DMS 273 (cell line): ENCODE measurements at regions not wholly inside any gene's neighbourhood (a gene's known extent, or its start where the extent isn't known, plus 50 kb on each side); places are given as distances from the start of the nearest gene placed in this dataset.
"Not testable (repeated sequence)": the region's sequence is repeated elsewhere in the genome, so short reads cannot be mapped to it uniquely, and the experiment has no call there.

ENCODE experiments used
- DNase-seq: peaks from one replicate; lab custom pipeline; 2025; ENCODE audit not compliant: unreplicated experiment; lab: John Stamatoyannopoulos, UW

DNA sequence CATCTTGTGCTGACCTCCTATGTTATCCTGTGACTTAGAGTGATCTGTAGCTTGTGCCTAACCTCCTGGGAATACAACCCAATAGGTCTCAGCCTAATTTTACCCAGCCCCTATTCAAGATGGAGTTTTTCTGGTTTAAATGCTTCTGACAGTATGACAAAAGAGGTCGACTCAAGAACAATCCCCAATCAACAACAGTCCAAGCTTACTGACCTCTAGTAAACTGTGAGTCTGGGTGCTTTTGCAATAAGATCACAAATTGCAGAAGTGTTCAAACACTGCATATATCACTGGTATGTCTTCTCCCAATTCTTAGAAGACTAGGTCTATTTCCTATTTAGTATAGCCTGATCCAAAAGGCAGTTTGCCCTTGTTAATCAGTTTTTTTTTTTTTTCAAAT lies 323.5 kb upstream of the PTGER4 start:
- no peak for DNase-seq

GRCh38 chr5:40355846-40356245 lies 323.9 kb upstream of the PTGER4 start:
- DNase-seq = no peak

DNA sequence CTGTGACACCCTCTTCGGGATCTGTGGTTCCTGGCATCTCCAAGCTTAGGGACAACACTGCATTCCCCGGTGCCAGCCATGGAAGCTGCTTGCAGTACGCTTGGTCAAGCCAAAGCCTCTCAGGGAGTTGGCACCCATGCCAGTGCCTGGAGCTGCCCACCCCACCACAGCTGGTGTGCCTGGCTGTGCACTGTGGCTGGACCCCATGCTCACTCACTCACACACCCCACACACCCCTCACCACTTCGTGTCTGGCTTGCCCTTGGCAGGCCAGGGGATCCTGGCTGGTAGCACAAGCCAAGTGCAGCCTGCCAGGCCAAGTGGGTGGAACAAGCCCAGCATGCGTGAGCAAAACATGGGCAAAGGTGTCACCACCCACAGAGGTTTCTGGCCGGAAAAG lies 324.5 kb upstream of the PTGER4 start:
- no peak for DNase-seq

DNA sequence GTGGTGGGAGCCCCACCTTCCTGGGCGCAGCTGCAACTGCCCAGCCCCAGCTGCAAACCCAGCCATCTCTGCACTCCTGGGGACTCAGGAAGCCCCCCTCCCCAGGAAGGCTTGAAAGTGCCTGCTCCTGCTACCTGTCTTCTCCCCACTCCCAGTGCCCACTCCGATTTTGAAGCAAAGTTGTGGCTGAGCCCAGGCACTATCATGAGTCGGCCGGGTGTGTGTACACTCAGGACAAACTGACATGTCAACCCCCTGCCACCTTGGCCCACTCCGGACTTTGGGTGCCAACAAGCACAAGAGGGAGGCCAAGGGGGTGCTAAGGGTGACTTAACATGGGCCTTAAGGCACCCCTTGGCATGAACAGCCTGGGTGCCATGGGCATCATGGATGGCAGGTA lies 325.5 kb upstream of the PTGER4 start:
- DNase-seq = no peak

DNA sequence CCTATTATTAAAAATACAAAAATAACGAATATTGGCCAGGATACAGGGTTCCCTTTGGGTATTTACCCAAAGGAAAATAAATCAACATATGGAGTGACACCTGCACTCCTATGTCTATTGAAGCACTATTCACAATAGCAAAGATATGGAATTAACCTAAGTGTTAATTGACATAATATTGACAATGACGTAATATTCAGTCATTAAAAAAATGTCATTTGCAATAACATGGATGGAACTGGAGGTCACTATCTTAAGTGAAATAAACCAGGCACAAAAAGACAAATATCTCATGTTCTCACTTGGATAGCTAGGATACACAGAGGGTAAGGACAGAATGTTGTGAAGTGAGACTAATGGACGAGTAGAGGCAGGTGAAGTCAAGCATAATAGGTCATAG lies 326.3 kb upstream of the PTGER4 start:
- DNase-seq = no peak

DNA sequence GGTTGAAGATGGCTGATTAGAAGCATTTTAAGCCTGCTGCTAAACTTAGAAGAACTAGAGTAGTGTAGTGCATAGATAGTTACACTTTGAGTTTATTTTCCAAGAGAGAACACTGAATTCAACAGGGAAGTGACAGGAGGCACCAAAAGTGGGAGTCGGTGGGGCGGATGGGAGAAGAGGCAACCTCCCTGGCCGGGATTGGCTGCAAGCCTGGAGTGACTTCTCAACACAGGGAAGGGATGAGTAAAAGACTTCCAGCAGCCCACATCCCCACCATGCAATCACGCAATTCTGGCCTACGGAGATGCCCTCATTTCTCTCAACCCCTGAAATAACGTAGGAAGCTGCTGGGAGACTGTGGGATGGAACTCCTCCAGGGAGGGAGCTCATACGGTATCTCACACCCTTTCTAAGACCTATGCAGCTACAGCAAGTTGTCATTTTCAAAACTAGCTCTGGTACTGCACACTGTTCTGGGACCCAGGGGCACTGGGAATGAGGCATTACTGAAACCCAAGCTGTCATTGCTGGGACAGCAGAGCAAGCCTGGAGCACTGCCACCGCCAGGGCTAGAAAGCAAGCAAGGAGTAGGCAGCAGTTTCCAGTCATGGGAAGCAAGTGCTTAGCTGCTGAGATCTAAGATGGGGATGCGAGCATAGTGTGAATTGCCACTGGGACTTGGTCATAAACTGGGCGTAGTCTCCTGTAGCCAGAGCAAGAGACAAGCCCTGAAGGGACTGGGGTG lies 331.6 kb upstream of the PTGER4 start:
- no peak for DNase-seq

- no peak for DNase-seq
Observed at GRCh38 chr5:40346901-40347300, 332.8 kb upstream of the PTGER4 start.

GRCh38 chr5:40338434-40338833 lies 341.3 kb upstream of the PTGER4 start:
- DNase-seq = not testable (repeated sequence)

DNA sequence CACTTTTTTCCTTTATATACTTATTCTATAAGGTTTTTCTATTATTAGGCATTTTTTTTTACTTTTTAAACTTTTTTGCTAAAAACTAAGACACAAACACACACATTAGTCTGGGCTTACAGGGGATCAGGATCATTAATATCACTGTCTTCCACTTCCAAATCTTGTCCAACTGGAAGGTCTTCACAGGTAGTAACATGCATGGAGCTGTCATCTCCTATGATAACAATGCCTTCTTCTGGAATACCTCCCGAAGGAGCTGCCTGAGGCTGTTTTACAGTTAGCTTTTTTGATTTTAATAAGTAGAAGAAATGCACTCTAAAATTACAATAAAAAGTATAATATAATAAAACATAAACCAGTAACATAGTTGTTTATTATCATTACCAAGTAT lies 345.5 kb upstream of the PTGER4 start:
- no peak for DNase-seq

GRCh38 chr5:40333459-40334241 lies 346.1 kb upstream of the PTGER4 start:
- no peak for DNase-seq

- no peak for DNase-seq
Observed at GRCh38 chr5:40332970-40333369, 346.7 kb upstream of the PTGER4 start.

GRCh38 chr5:40331616-40332015 lies 348.1 kb upstream of the PTGER4 start:
- no peak for DNase-seq

DNA sequence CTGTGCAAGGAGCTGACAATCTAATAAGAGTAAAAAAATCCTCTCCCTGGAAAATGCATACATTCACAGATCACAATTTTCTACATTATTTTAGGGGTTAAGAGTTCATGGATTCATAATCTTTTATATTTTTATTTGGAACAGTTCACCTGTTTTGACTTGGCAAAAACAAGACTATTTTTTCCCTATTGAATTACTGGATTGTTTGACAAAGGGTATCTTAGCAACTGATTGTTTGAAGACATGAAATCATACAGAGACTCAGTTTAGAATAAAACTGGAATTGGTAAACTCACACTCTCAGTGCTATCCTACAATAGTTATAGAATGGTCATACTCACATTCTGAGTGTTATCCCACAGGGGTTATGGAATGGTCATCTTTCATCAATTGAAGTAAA lies 358.2 kb upstream of the PTGER4 start:
- DNase-seq = no peak

- no peak for DNase-seq
Observed at GRCh38 chr5:40318395-40318794, 361.3 kb upstream of the PTGER4 start.

DNA sequence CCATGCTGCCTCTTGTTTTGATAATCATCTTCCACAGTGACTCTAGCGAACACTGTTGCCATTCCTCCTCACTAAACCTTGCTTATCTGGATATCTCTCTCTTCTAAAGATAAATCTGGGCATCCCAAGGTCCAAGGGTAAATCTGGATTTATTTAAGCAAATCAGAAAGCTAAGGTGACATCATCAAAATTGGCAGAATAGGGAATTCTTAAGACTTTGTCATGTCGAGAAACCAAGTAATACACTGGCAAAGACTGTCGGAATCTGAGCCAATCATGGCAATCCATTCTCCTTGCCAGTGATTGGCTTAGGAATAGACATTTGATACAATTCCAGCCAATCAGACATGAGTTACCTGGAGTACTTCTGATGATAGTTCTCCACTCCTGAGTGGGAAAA lies 362.7 kb upstream of the PTGER4 start:
- DNase-seq = no peak

- no peak for DNase-seq
Observed at GRCh38 chr5:40315126-40315525, 364.6 kb upstream of the PTGER4 start.

DNA sequence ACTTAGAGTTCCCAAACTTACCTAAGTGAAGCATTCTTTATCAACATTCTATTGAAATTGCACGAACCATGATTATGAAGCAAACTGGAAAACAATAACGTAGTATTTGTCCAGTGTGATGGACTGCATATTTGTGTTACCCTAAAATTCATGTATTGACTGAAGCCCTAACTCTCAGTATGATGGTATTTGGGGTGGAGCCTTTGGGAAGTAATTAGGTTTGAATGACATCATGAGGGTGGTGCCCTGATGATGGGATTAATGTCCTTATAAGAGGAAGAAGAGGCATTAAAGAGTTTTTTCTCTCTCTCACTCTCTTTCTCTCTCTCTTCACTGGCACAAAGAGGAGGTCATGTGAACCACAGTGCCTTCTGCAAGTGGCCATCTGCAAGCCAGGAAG lies 365.4 kb upstream of the PTGER4 start:
- no peak for DNase-seq

DNA sequence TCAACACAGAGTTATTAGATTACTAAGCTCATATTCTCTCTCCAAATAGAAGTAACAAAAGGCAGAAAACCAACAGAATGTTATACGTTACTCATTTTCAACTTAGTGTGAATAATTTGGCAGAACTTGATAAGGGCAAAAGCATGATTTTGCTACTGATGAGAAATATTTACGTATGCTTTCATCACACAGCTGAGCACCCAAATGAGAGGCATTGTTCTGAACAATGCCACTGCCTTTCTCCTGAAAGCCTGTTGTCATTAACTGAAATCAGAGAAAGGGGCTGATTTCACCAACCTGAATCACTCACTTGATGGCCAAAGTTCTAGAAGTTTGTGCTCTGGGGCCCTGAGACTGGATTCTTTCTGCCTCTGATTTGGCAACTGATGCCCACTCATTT lies 367.5 kb upstream of the PTGER4 start:
- no peak for DNase-seq

GRCh38 chr5:40309851-40310250 lies 369.9 kb upstream of the PTGER4 start:
- DNase-seq = no peak

GRCh38 chr5:40308867-40309266 lies 370.8 kb upstream of the PTGER4 start:
- DNase-seq = no peak

DNA sequence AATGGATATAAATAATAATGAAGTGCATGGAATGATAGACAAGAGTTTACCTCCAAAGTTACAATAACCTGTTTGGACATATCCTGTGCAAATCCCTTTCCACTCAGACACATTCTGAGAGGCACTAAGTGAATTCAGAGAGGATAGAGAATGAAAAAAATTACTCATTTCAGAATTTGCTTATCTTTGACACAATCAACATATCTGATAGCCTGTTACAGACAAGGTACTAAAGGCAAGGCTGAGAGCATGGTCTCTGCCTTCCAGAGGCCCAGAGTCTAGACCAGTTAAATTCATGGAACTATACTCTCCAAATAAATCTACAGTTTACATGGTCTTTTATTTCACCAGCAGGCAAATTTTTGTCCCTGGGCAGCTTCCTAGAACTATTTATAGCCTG lies 371.8 kb upstream of the PTGER4 start:
- DNase-seq = no peak

GRCh38 chr5:40306869-40307487 lies 372.7 kb upstream of the PTGER4 start:
- no peak for DNase-seq
